ENCODE measurements at regions not wholly inside any gene's neighbourhood (a gene's known extent, or its start where the extent isn't known, plus 50 kb on each side); places are given as distances from the start of the nearest gene placed in this dataset.

- DNase-seq (ENCODE audit: extremely low spot score): no peak
- TF ChIP-seq SUZ12 (IDR thresholded peaks at IDR 0.05) (no peak), HDGF (IDR thresholded peaks at IDR 0.05; ENCODE audit: borderline replicate concordance) (no peak), NFRKB (IDR thresholded peaks at IDR 0.05) (no peak), FOXK2 (IDR thresholded peaks at IDR 0.05) (no peak), L3MBTL2 (conservative IDR thresholded peaks at IDR 0.05) (no peak), ZNF384 (IDR thresholded peaks at IDR 0.05) (no peak), ELF4 (IDR thresholded peaks at IDR 0.05) (no peak), TARDBP (IDR thresholded peaks at IDR 0.05) (no peak), SP1 (IDR thresholded peaks at IDR 0.05) (no peak), LEF1 (IDR thresholded peaks at IDR 0.05; ENCODE audit: borderline replicate concordance) (no peak), CTBP1 (IDR thresholded peaks at IDR 0.05; ENCODE audit: borderline replicate concordance) (no peak), FOXA1 (IDR thresholded peaks at IDR 0.05) (no peak), BHLHE40 (IDR thresholded peaks at IDR 0.05; ENCODE audit: borderline replicate concordance) (no peak), FOXM1 (IDR thresholded peaks at IDR 0.05; ENCODE audit: borderline replicate concordance) (no peak)
- TF ChIP-seq, protein P1, sequence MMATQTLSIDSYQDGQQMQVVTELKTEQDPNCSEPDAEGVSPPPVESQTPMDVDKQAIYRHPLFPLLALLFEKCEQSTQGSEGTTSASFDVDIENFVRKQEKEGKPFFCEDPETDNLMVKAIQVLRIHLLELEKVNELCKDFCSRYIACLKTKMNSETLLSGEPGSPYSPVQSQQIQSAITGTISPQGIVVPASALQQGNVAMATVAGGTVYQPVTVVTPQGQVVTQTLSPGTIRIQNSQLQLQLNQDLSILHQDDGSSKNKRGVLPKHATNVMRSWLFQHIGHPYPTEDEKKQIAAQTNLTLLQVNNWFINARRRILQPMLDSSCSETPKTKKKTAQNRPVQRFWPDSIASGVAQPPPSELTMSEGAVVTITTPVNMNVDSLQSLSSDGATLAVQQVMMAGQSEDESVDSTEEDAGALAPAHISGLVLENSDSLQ (IDR thresholded peaks at IDR 0.05): no peak
- ChIA-PET CTCF (no interaction called here), POLR2A (no interaction called here)
Measured at GRCh38 chr16:86307514-86307903, 202.8 kb upstream of the FOXF1 start.

- POLR2A ChIA-PET: no interaction called here
Measured at GRCh38 chr16:86308514-86308913, 201.8 kb upstream of the FOXF1 start.

DNA sequence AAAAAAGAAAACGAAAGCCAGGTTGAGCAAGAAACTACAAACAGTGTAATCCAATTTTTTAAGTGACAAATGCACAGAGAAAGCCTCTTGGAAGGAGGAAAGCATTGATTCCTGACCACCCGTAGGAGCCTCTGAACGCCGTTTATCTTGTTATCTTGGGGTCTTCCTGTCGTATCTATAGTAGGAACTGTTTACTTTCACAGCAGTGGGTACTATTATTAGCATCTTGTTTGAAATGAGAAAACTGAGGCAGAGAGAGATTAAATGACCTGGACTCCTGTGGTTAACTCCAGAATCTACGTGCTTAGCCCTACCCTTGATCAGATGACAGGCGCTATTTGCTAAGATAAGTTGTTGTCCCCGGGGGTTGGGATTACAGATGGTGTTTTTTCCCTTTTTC lies 196.7 kb upstream of the FOXF1 start:
- POLR2A ChIA-PET: no interaction called here

More at GRCh38 chr16:86308514-86308913, 201.8 kb upstream of the FOXF1 start:
- DNase-seq (ENCODE audit: extremely low spot score): no peak
- CTCF ChIA-PET: no interaction called here
- TF ChIP-seq ELF4 (IDR thresholded peaks at IDR 0.05) (no peak), LEF1 (IDR thresholded peaks at IDR 0.05; ENCODE audit: borderline replicate concordance) (no peak), NFRKB (IDR thresholded peaks at IDR 0.05) (no peak), SP1 (IDR thresholded peaks at IDR 0.05) (no peak), CTBP1 (IDR thresholded peaks at IDR 0.05; ENCODE audit: borderline replicate concordance) (no peak), SUZ12 (IDR thresholded peaks at IDR 0.05) (no peak), ZNF384 (IDR thresholded peaks at IDR 0.05) (no peak)

GRCh38 chr16:86314402-86315025 lies 195.8 kb upstream of the FOXF1 start:
- TF ChIP-seq HDGF (IDR thresholded peaks at IDR 0.05; ENCODE audit: borderline replicate concordance): no peak
- TF ChIP-seq FOXM1 (IDR thresholded peaks at IDR 0.05; ENCODE audit: borderline replicate concordance): no peak
- no peak for TF ChIP-seq CTBP1 (IDR thresholded peaks at IDR 0.05; ENCODE audit: borderline replicate concordance)
- DNase-seq (ENCODE audit: extremely low spot score): no peak
- POLR2A ChIA-PET: no interaction called here
- CTCF ChIA-PET: interaction anchor here (0.6 kb wide), 1 partner anchor 699 kb away, joined by 6 read pairs; no protein-coding TSS in a partner anchor

More for the DNA sequence above, 196.7 kb upstream of the FOXF1 start:
- CTCF ChIA-PET: no interaction called here
- no peak for DNase-seq (ENCODE audit: extremely low spot score)
- TF ChIP-seq FOXA1 (IDR thresholded peaks at IDR 0.05): no peak
- TF ChIP-seq, protein P1 (IDR thresholded peaks at IDR 0.05): no peak
- TF ChIP-seq LEF1 (IDR thresholded peaks at IDR 0.05; ENCODE audit: borderline replicate concordance): no peak
- no peak for TF ChIP-seq SP1 (IDR thresholded peaks at IDR 0.05)
- TF ChIP-seq ZNF384 (IDR thresholded peaks at IDR 0.05): no peak
- TF ChIP-seq SUZ12 (IDR thresholded peaks at IDR 0.05): no peak
- no peak for TF ChIP-seq HDGF (IDR thresholded peaks at IDR 0.05; ENCODE audit: borderline replicate concordance)
- no peak for TF ChIP-seq CTBP1 (IDR thresholded peaks at IDR 0.05; ENCODE audit: borderline replicate concordance)
- no peak for TF ChIP-seq FOXK2 (IDR thresholded peaks at IDR 0.05)
- no peak for TF ChIP-seq FOXM1 (IDR thresholded peaks at IDR 0.05; ENCODE audit: borderline replicate concordance)
- TF ChIP-seq ELF4 (IDR thresholded peaks at IDR 0.05): no peak

DNA sequence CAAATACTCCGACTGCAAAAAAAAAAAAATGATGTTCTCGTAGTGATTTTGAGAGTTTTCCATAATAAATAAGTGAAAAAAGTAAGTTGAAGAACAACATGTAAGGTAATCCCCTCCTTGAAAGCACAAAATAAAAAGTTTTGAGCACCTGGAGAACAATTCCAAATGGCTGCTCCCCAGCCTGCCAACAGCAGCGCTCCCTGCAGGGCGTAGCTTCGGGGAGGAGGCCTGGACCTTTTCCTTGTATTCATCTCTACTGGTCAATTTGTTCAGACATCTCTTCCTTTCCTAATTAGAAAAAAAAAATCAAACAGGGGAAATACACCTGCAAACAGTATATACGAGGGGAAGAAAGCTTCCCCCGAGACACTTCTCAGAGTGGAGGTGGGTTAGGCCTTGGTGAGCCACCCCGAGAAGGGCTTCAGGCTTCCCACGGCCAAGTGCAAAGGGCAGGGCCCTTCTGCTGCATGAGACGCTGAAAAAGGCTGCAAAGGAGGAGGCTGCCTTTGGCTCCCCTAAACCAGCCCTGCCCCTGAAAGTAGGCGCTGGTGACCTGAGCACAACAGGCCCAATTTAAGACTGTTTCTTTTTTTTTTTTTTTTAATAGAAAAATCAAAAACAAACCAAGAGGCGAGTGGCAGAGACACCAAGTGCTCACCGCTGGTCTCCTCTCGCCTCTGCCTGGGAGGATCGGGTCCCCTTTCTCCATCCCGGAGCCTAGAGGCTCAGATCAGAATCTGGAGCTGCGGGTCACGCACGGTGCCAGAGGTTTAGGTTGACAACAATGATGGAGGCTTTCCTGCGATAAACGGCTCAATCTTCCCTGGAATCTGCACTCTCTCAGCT lies 193.1 kb upstream of the FOXF1 start:
- TF ChIP-seq LEF1 (IDR thresholded peaks at IDR 0.05; ENCODE audit: borderline replicate concordance): no peak
- TF ChIP-seq SP1 (IDR thresholded peaks at IDR 0.05): no peak
- TF ChIP-seq, protein P1 (IDR thresholded peaks at IDR 0.05): no peak
- no peak for TF ChIP-seq BHLHE40 (IDR thresholded peaks at IDR 0.05; ENCODE audit: borderline replicate concordance)
- POLR2A ChIA-PET: interaction anchor here (0.7 kb wide), 1 partner anchor 84 kb away, joined by 3 read pairs; no protein-coding TSS in a partner anchor
- no peak for DNase-seq (ENCODE audit: extremely low spot score)
- CTCF ChIA-PET: no interaction called here

DNA sequence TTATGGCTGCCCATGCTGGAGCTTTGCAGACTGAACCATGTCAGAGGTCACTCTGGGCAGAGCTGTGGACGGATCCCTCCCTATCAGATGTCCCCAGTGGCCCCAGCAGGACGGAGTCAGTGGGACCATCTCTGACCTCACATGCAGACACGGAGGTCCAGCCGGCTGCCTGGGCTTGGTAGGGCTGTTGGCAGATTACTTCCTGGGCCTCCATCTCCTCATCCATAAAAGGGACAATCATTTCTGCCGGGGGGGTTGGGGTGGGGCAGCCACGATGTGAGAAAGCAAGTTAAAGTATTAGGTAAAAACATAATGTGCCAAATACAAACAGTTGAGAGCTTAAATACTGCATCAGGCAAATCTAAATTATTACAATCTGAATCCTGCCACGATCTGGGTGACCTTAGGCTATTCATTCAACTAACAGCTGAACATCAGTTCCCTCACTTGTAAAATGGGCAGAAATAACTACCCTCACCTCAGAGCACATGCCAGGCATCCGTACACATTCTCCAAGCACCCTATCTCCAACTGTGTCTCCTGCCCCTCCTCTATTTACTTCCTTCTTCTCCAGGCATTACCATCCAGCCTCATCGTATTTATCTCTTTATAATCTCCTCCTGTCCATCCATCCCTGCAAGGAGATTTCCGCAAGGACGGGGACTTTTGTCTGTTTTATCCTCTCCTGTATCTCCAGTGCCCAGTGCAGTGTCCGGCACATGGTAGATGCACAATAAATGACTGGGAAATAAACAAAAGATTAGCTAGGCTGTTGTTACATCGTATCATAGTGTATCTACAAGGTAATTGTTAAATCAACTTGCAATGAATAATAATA lies 192.3 kb upstream of the FOXF1 start:
- DNase-seq (ENCODE audit: extremely low spot score): no peak
- TF ChIP-seq ELF4 (IDR thresholded peaks at IDR 0.05): no peak
- TF ChIP-seq CTBP1 (IDR thresholded peaks at IDR 0.05; ENCODE audit: borderline replicate concordance): no peak
- no peak for TF ChIP-seq TARDBP (IDR thresholded peaks at IDR 0.05)
- TF ChIP-seq FOXM1 (IDR thresholded peaks at IDR 0.05; ENCODE audit: borderline replicate concordance): no peak
- no peak for TF ChIP-seq SP1 (IDR thresholded peaks at IDR 0.05)
- TF ChIP-seq HDGF (IDR thresholded peaks at IDR 0.05; ENCODE audit: borderline replicate concordance): no peak
- no peak for TF ChIP-seq ARNT (IDR thresholded peaks at IDR 0.05)
- TF ChIP-seq SUZ12 (IDR thresholded peaks at IDR 0.05): no peak
- CTCF ChIA-PET: no interaction called here

More for the DNA sequence above, 192.3 kb upstream of the FOXF1 start:
- POLR2A ChIA-PET: no interaction called here
